Right atrium auricular region (tissue), 2 donors: ENCODE measurements at regions not wholly inside any gene's neighbourhood (a gene's known extent, or its start where the extent isn't known, plus 50 kb on each side); places are given as distances from the start of the nearest gene placed in this dataset.

Experiments used
- DNase-seq: peaks from one replicate; pipeline ENCODE4 v3.0.0-alpha.2; 2019; ENCODE audit warnings: low spot score
- H3K27ac ChIP-seq, 2 donors: fragments of 200-600 bp; sonication (generic); 1 replicate in 1 of 2; 2 replicates in 1 of 2; pipeline ENCODE4 v1.5.1; 2016 to 2019
- H3K27me3 ChIP-seq, 2 donors: fragments of 200-600 bp; sonication (generic); one replicate each; pipeline versions ENCODE4 v1.5.1 to v1.6.0; 2017 to 2019
- H3K36me3 ChIP-seq: fragments of 200-600 bp; sonication (generic); one replicate; pipeline ENCODE4 v1.5.1; 2016
- H3K4me1 ChIP-seq, 2 donors: fragments of 200-600 bp; sonication (generic); one replicate each; pipeline versions ENCODE4 v1.5.1 to v1.6.0; 2017 to 2019
- H3K4me3 ChIP-seq, 2 donors: fragments of 200-600 bp; sonication (generic); 1 replicate in 1 of 2; 2 replicates in 1 of 2; pipeline ENCODE4 v1.5.1; 2017 to 2019; ENCODE audit warnings: mild to moderate bottlenecking in 1 of 2, moderate library complexity in 1 of 2
- H3K9me3 ChIP-seq, 2 donors: fragments of 200-600 bp; sonication (generic); one replicate each; pipeline ENCODE4 v1.5.1; 2019
- TF ChIP-seq, protein P1 (sequence below), 2 donors: fragments of 200-600 bp; sonication (generic); IDR thresholded peaks; one replicate each; pipeline ENCODE4 v1.5.1; 2019; ENCODE audit warnings: antibody characterized with exemption in 2 of 2

DNA sequence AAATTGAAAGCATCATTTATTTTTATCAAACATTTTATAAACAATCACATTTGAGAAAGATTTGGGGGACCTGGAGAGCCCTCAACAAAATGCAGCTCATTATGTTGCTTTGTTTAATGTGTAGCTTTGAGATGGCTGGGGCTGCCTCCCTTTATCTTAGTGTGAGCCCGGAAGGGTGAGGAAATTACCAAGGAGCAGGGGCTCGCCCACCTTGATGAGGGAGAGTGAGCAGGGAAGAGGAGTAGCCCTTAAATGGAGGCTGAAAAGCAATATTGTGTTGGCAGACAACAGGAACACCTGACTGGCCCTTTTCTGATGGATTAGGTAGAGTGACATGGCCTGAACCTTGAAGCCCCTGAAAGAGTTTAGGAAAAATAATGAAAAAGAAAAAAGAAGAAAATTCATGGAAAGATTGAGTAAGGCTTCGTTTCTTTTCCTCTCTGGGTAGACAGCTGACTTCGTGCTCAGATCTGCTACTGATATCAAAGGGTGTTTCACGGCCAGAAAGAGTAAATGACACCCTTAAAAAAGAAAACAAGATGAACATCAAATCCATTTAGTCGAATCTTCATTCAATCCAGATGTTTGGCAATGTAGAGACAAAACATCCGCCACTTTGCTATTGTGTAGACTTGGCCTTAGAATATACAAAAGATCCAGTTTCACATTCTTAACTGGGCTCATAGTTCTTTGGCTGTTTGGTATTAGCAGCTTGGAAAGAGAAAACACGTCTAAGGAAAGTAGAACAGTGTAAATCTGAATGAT lies 206.5 kb upstream of the TCF4 start:
- peak overlapping the region in 1 of 2 donors; percentile 22 for H3K4me3 ChIP-seq
- H3K27me3 ChIP-seq = no peaks in the 10 kb centered on the region
- H3K9me3 ChIP-seq = peaks cover 0 to 6% of the 10 kb centered on the region in 2 donors
- TF ChIP-seq, protein P1, sequence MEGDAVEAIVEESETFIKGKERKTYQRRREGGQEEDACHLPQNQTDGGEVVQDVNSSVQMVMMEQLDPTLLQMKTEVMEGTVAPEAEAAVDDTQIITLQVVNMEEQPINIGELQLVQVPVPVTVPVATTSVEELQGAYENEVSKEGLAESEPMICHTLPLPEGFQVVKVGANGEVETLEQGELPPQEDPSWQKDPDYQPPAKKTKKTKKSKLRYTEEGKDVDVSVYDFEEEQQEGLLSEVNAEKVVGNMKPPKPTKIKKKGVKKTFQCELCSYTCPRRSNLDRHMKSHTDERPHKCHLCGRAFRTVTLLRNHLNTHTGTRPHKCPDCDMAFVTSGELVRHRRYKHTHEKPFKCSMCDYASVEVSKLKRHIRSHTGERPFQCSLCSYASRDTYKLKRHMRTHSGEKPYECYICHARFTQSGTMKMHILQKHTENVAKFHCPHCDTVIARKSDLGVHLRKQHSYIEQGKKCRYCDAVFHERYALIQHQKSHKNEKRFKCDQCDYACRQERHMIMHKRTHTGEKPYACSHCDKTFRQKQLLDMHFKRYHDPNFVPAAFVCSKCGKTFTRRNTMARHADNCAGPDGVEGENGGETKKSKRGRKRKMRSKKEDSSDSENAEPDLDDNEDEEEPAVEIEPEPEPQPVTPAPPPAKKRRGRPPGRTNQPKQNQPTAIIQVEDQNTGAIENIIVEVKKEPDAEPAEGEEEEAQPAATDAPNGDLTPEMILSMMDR (IDR thresholded peaks at IDR 0.05) = no peak
- H3K27ac ChIP-seq = peak overlapping the region; percentile 54 to 60
- H3K4me1 ChIP-seq = no peaks in the 10 kb centered on the region
- DNase-seq = no peak
- no peaks in the 10 kb centered on the region for H3K36me3 ChIP-seq

DNA sequence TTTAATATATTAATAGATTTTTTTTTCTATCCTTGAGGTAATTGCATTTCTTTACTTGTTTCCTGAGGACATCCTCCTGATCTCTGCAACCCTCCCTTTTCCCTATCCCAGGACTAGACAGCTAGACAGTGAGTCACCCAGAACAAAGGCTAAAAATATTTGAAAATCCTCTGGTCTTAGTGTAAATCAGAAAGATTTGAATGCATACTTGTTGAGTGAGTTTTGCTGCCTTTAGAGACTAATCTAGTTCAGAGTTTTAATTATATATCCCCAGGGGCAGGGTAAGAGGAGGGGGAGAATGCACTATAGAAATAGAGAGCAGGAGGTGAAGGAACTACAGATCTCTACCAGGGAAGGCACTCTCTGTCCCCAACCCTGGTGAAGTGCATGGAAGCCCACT lies 202.3 kb upstream of the TCF4 start:
- Histone ChIP-seq H3K27ac (no peak overlapping the region), H3K36me3 (no peaks in the 10 kb centered on the region), H3K9me3 (peaks cover 0 to 11% of the 10 kb centered on the region in 2 donors), H3K4me3 (no peak overlapping the region), H3K4me1 (no peaks in the 10 kb centered on the region), H3K27me3 (no peaks in the 10 kb centered on the region)
- TF ChIP-seq, protein P1 (IDR thresholded peaks at IDR 0.05) = no peak
- DNase-seq = no peak

DNA sequence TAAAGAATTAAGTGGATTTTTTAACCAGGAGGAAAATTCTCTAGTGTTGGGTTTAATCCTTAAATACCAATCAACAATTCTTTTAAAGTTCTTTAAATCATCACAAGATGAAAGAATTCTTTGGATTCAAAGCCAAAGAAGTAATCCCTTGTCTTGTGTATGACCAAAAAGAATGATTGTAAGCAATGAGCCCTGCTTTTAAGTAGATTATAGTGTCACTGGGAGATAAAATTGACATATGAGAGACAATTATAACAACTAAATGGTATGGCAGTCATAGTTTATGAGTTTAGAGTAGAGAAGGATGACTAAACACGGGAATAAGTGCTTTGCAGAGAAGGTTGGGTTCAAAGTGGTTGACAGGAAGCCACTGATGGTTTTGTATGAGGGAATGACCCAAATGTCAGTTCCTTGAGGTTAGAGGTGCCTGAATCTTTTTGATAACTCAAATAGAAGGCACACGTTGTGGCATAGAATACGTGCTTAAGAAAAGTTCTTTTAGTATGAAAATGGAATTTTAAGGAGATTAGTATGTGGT lies 199.6 kb upstream of the TCF4 start:
- DNase-seq = no peak
- no peaks in the 10 kb centered on the region for H3K4me1 ChIP-seq
- H3K27me3 ChIP-seq = no peaks in the 10 kb centered on the region
- no peak overlapping the region for H3K4me3 ChIP-seq
- TF ChIP-seq, protein P1 (IDR thresholded peaks at IDR 0.05) = no peak
- no peak overlapping the region for H3K27ac ChIP-seq
- H3K9me3 ChIP-seq = peaks cover 0 to 11% of the 10 kb centered on the region in 2 donors
- no peaks in the 10 kb centered on the region for H3K36me3 ChIP-seq

DNA sequence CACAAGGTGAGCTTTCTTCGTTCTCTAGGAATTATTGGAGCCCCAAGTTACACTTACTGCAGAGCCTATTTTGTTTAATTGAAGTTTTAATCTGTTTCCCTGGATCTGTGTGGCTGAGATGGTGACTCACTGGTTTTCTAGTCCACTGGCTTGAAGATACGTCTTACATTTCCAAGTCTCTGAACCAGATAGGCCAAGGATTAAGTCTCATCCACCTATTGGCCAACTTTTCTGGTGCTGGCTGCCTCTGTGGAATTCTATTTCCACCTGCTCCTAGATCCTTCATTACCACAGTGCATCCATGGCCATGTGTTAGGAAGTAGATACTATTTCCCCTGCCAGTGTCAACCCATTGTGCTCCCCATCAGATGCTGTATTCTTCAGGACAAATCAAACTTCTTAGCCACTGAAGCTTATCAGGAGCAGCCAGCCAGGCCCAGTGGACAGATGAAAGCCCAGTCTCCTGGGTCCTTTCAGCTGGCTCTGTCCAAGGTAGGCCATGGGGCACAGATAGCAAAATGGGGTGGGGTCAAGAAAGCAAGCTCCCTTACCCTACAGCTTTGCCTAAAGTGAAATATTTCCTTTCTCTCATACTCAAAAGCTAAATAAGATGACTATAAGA lies 198.8 kb upstream of the TCF4 start:
- Histone ChIP-seq H3K4me3 (no peak overlapping the region), H3K27ac (no peak overlapping the region), H3K4me1 (peaks cover 0 to 2% of the 10 kb centered on the region in 2 donors), H3K36me3 (no peaks in the 10 kb centered on the region), H3K27me3 (no peaks in the 10 kb centered on the region), H3K9me3 (peaks cover 0 to 11% of the 10 kb centered on the region in 2 donors)
- DNase-seq = no peak
- TF ChIP-seq, protein P1 (IDR thresholded peaks at IDR 0.05) = no peak

DNA sequence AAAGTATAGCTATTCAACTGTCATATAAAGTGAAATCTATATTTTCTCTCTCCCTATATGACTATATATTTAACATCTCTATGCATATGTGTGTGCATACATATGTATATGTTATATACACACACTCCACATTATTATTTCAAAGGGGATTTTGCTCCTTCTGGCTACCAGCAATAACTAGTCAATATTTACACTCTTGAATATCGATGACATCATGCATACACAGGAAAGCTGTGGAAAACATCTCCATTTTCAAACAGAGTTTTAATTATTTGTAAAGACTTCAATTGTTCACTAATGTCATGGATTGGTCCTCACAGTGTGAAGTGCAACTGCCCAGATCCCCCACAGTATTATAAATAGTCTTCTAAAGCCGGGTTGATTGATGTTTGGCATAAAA lies 195.9 kb upstream of the TCF4 start:
- no peaks in the 10 kb centered on the region for H3K9me3 ChIP-seq
- peaks cover 0 to 14% of the 10 kb centered on the region in 2 donors for H3K4me1 ChIP-seq
- H3K4me3 ChIP-seq = no peak overlapping the region
- H3K27me3 ChIP-seq = no peaks in the 10 kb centered on the region
- DNase-seq = no peak
- TF ChIP-seq, protein P1 (IDR thresholded peaks at IDR 0.05) = no peak
- H3K36me3 ChIP-seq = no peaks in the 10 kb centered on the region
- H3K27ac ChIP-seq = no peak overlapping the region
